ENCODE measurements at regions not wholly inside any gene's neighbourhood (a gene's known extent, or its start where the extent isn't known, plus 50 kb on each side); places are given as distances from the start of the nearest gene placed in this dataset.

DNA sequence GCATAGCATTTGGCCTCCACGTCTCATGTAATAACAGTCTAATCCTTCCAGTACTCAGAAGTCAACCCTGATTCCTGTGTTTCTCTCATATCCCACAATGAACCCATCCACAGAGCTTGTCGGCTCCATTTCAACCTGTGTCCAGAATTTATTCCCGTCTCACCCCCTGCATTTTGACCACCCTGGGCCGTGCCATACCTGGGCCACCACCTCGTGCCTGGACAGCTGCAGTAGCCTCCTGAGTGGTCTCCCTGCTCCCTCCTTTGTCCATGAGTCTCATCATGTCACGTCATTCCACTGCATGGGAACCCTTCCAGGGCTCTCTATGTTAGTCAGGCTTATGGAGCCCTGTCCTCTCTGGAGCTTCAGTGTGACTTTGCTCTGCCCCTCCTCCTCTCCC, 670.6 kb downstream of the PTPRU start:
- Histone ChIP-seq H3K36me3 (ENCODE audit: control insufficient read depth, insufficient read depth, low read length) (no peaks in the 10 kb centered on the region), H3K9me3 (ENCODE audit: control insufficient read depth, low read length) (no peaks in the 10 kb centered on the region), H3K4me3 (ENCODE audit: insufficient read depth, low read depth, low read length, poor library complexity, severe bottlenecking) (no peak overlapping the region), H3K27me3 (replicated peaks; ENCODE audit: control insufficient read depth, insufficient read depth, low read length, poor library complexity, severe bottlenecking) (no peaks in the 10 kb centered on the region), H3K4me1 (ENCODE audit: control insufficient read depth, insufficient read depth, low read length, poor library complexity, severe bottlenecking) (no peaks in the 10 kb centered on the region), H3K27ac (ENCODE audit: insufficient read depth, low read length, poor library complexity, severe bottlenecking) (no peak overlapping the region)
- DNase-seq: no peak

DNA sequence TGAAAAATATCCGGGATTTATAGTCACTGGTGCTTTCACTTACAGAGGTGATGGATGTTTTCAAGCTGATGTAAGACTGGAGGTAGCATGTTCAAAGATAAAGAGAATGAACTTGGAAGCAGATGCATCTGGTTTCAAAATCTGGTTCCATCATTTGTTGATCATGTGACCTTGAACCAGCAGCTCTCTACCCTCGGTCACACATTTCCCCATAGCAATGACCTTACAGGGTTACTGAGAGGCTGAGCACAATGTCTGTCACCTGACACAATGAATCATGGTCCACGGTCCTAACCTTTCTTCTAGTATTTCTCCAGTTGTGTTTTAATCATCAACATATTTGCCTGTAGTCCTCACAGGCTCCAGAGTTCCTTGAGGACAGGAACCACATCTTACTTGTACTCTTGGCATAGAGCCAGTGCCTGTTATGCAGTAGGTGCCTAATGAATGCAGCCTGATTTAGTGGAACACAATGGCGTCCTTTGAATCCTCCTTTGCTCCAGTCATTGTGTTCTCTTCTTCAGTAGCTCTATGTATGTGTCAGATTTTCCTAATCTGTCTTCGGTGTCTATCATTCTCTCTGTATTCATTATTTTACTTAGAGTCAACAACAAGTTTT, 667.3 kb downstream of the PTPRU start:
- Histone ChIP-seq H3K36me3 (ENCODE audit: control insufficient read depth, insufficient read depth, low read length) (no peaks in the 10 kb centered on the region), H3K4me1 (ENCODE audit: control insufficient read depth, insufficient read depth, low read length, poor library complexity, severe bottlenecking) (no peaks in the 10 kb centered on the region), H3K27ac (ENCODE audit: insufficient read depth, low read length, poor library complexity, severe bottlenecking) (no peak overlapping the region), H3K4me3 (ENCODE audit: insufficient read depth, low read depth, low read length, poor library complexity, severe bottlenecking) (no peak overlapping the region), H3K9me3 (ENCODE audit: control insufficient read depth, low read length) (no peaks in the 10 kb centered on the region), H3K27me3 (replicated peaks; ENCODE audit: control insufficient read depth, insufficient read depth, low read length, poor library complexity, severe bottlenecking) (no peaks in the 10 kb centered on the region)
- DNase-seq: no peak

DNA sequence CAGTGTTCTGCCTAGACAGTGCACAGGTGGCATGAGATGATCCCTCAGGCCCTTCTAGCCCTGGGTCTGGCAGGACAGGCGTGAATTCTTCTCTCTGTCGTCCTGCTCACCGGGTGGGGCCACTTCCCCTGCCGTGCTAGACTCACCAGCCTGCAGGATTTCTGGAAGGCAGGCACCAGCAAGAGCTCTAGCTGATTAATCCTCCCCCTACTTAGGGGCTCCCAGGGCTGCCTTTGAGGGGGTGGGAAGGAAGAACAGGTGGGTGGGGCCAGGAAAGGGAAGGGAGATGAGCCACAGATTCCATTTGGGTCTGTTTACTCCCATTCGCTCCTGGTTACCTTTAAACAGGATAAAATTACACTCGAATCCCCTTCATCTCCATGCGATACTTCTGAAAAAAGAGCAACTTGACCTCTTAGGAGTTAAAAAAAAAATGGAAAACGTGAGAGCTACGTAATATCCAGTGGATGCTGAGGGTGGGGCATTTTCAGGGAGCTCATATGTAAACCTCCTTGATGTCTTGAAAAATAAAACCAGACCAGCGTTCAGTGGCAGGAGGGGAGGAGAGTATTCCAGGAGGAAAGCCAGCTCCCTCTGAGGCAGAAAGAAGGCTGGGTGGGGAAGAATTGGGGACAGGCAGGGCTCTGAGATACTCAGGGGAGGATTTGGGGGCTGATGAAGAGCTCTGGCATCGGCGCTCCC, 665.5 kb downstream of the PTPRU start:
- no peak overlapping the region for H3K4me3 ChIP-seq (ENCODE audit: insufficient read depth, low read depth, low read length, poor library complexity, severe bottlenecking)
- H3K4me1 ChIP-seq (ENCODE audit: control insufficient read depth, insufficient read depth, low read length, poor library complexity, severe bottlenecking): no peaks in the 10 kb centered on the region
- H3K27ac ChIP-seq (ENCODE audit: insufficient read depth, low read length, poor library complexity, severe bottlenecking): no peak overlapping the region
- no peaks in the 10 kb centered on the region for H3K27me3 ChIP-seq (replicated peaks; ENCODE audit: control insufficient read depth, insufficient read depth, low read length, poor library complexity, severe bottlenecking)
- no peaks in the 10 kb centered on the region for H3K36me3 ChIP-seq (ENCODE audit: control insufficient read depth, insufficient read depth, low read length)
- DNase-seq: no peak
- no peaks in the 10 kb centered on the region for H3K9me3 ChIP-seq (ENCODE audit: control insufficient read depth, low read length)

DNA sequence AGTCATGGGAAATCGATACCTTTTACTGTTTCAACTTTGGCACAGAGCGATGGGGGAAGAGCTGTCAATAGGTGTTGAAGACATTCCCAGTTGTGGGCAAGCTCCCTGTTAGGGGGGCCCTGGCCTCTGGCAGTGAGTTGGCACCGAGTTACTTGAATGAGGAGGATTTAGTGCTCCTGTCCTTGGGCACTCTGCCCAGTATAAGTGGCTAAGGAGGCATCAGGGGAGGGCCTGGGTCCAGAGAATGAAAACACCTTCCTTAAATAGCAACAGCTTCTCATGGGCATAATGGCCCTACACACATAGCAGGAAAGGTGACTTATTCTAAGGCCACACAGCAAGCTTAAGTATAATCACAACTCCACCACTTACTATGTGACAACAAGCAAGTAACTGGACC, 664.4 kb downstream of the PTPRU start:
- H3K27me3 ChIP-seq (replicated peaks; ENCODE audit: control insufficient read depth, insufficient read depth, low read length, poor library complexity, severe bottlenecking): no peaks in the 10 kb centered on the region
- H3K4me3 ChIP-seq (ENCODE audit: insufficient read depth, low read depth, low read length, poor library complexity, severe bottlenecking): no peak overlapping the region
- no peak overlapping the region for H3K27ac ChIP-seq (ENCODE audit: insufficient read depth, low read length, poor library complexity, severe bottlenecking)
- H3K4me1 ChIP-seq (ENCODE audit: control insufficient read depth, insufficient read depth, low read length, poor library complexity, severe bottlenecking): no peaks in the 10 kb centered on the region
- H3K36me3 ChIP-seq (ENCODE audit: control insufficient read depth, insufficient read depth, low read length): no peaks in the 10 kb centered on the region
- no peaks in the 10 kb centered on the region for H3K9me3 ChIP-seq (ENCODE audit: control insufficient read depth, low read length)
- DNase-seq: no peak

DNA sequence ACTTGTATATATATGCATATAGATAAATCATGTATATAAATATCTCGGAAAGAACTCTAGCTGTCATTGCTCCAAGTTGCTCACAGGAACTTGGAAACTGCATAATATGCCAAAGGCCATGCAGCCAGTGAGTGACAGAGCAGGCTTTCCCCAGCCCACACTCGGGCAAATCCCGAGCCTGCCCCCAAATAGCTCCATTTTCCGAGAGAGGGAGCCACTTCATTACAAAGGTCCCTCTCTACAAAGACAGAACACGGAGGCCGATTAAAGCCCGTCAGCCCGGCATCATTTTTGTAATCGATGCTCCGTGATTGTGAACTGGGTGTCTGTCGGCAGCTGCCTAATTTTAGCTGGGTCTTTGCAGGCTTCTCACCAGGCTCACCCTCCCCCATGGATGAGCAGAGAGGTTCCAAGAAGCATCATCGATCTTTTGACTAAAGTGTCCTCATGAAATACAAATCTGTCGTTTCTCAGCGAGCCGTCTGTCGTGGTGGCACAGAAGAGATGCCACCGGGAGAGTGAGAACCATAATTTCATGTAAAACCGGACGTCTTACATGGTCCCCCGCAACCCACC, 663.9 kb downstream of the PTPRU start:
- Histone ChIP-seq H3K4me3 (ENCODE audit: insufficient read depth, low read depth, low read length, poor library complexity, severe bottlenecking) (no peak overlapping the region), H3K36me3 (ENCODE audit: control insufficient read depth, insufficient read depth, low read length) (no peaks in the 10 kb centered on the region), H3K9me3 (ENCODE audit: control insufficient read depth, low read length) (no peaks in the 10 kb centered on the region), H3K27ac (ENCODE audit: insufficient read depth, low read length, poor library complexity, severe bottlenecking) (no peak overlapping the region), H3K4me1 (ENCODE audit: control insufficient read depth, insufficient read depth, low read length, poor library complexity, severe bottlenecking) (no peaks in the 10 kb centered on the region), H3K27me3 (replicated peaks; ENCODE audit: control insufficient read depth, insufficient read depth, low read length, poor library complexity, severe bottlenecking) (no peaks in the 10 kb centered on the region)
- DNase-seq: no peak

DNA sequence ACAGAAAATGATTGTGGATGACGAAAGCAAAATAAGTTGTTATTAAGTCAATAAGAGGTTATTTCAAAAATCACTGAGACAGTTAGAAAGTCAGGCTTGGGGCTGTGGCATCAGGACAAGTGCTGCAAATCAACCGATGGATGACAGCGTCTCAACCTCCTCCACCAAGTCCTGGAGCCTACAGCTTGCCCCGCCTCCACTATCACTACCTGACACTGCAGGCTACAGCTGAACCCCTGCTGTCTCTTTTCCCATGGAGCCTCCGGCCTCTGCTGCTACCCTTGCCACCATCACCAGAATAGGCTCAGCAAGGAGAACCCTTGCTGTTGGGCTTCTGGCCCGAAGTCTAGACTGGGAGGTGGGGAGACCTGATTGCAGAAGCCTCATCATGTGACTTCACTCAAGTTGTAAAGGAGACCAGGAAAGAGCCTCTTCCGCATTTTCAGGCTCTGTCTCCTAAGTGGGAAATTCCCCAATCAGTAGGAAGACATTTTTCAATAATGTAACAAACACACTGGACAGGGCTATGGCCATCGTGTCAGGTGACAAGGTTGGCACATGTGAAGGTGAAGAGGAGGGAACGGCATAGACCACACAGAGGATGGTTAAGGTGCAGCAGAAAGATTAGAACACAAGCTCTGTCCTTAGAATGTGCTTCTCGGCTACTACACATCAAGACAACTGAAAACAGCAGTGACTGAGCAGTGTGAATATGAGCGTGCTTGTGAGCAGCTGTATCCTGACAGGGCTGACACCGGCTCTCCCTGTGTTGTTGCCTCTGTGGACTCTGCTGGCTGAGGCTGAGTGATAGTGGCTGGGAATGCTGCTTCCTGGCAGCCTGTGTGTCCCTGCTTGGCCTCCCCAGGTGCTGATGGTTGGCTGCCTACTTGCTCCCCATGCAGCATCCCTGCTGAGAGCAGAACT, 660.7 kb downstream of the PTPRU start:
- no peak overlapping the region for H3K27ac ChIP-seq (ENCODE audit: insufficient read depth, low read length, poor library complexity, severe bottlenecking)
- H3K4me1 ChIP-seq (ENCODE audit: control insufficient read depth, insufficient read depth, low read length, poor library complexity, severe bottlenecking): no peaks in the 10 kb centered on the region
- DNase-seq: no peak
- no peaks in the 10 kb centered on the region for H3K36me3 ChIP-seq (ENCODE audit: control insufficient read depth, insufficient read depth, low read length)
- no peaks in the 10 kb centered on the region for H3K27me3 ChIP-seq (replicated peaks; ENCODE audit: control insufficient read depth, insufficient read depth, low read length, poor library complexity, severe bottlenecking)
- H3K4me3 ChIP-seq (ENCODE audit: insufficient read depth, low read depth, low read length, poor library complexity, severe bottlenecking): no peak overlapping the region
- H3K9me3 ChIP-seq (ENCODE audit: control insufficient read depth, low read length): no peaks in the 10 kb centered on the region

DNA sequence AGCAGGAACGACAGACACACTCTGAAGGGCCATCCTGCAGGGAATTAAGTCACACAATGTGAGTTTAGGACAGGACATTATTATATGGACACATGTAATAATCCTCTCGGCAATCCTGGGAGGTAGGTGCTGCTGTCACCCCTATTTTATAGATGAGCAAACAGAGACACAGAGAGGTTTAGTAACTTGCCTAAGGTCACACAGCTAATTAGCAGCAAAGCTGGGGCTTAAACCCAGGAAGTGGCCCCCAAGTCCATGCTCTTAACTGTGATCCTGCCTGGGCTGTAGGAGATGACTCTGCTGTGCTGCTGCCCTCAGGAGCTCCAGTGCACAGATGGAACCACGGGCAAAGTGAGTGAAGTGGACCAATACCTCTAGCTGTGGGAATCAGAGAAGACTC, 660.0 kb downstream of the PTPRU start:
- H3K27me3 ChIP-seq (replicated peaks; ENCODE audit: control insufficient read depth, insufficient read depth, low read length, poor library complexity, severe bottlenecking): no peaks in the 10 kb centered on the region
- DNase-seq: no peak

DNA sequence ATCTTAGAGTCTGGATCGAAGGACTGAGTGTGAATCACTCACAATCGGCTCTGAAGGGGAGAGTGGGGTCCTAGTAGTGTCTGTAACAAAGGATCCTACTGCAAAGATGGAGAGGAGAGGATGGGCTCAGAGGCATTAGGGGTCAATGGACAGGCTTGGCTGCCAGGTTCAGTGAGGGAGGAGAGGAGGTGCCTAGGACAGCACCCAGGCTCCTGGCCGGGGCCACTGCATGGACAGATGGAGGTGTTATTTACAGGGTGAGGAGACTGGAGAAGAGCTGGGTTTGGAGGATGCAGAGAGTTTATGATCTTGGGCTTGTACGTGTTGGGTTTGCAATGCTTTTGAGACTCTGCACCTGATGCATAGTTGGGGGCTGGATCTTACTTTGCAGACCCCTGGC, 658.9 kb downstream of the PTPRU start:
- Histone ChIP-seq H3K27me3 (replicated peaks; ENCODE audit: control insufficient read depth, insufficient read depth, low read length, poor library complexity, severe bottlenecking) (no peaks in the 10 kb centered on the region), H3K4me1 (ENCODE audit: control insufficient read depth, insufficient read depth, low read length, poor library complexity, severe bottlenecking) (no peaks in the 10 kb centered on the region), H3K27ac (ENCODE audit: insufficient read depth, low read length, poor library complexity, severe bottlenecking) (no peak overlapping the region), H3K4me3 (ENCODE audit: insufficient read depth, low read depth, low read length, poor library complexity, severe bottlenecking) (no peak overlapping the region), H3K36me3 (ENCODE audit: control insufficient read depth, insufficient read depth, low read length) (no peaks in the 10 kb centered on the region), H3K9me3 (ENCODE audit: control insufficient read depth, low read length) (no peaks in the 10 kb centered on the region)
- DNase-seq: no peak

More for the DNA sequence above, 660.0 kb downstream of the PTPRU start:
- H3K36me3 ChIP-seq (ENCODE audit: control insufficient read depth, insufficient read depth, low read length): no peaks in the 10 kb centered on the region
- H3K4me1 ChIP-seq (ENCODE audit: control insufficient read depth, insufficient read depth, low read length, poor library complexity, severe bottlenecking): no peaks in the 10 kb centered on the region
- H3K9me3 ChIP-seq (ENCODE audit: control insufficient read depth, low read length): no peaks in the 10 kb centered on the region
- no peak overlapping the region for H3K27ac ChIP-seq (ENCODE audit: insufficient read depth, low read length, poor library complexity, severe bottlenecking)
- H3K4me3 ChIP-seq (ENCODE audit: insufficient read depth, low read depth, low read length, poor library complexity, severe bottlenecking): no peak overlapping the region

DNA sequence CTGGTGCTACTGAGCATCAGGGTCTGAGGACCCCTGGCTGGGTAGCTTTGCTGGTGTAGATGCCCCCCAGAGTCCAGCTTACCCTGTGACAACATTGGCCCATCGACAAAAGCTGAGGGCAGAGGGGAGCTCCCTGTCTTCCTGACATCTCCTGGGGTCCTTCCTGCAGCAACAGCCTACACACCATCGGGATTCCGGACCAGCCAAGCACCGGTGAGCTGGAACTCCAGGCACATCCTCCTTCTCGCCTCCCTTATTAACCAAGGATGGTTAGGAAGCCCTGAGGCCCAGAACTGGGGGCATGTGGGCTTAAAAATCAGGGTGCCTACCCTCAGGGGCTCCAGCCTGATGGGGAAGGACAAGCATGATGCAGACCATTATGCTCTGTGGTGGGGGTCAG, 658.0 kb downstream of the PTPRU start:
- H3K27me3 ChIP-seq (replicated peaks; ENCODE audit: control insufficient read depth, insufficient read depth, low read length, poor library complexity, severe bottlenecking): no peaks in the 10 kb centered on the region
- H3K27ac ChIP-seq (ENCODE audit: insufficient read depth, low read length, poor library complexity, severe bottlenecking): no peak overlapping the region
- H3K36me3 ChIP-seq (ENCODE audit: control insufficient read depth, insufficient read depth, low read length): no peaks in the 10 kb centered on the region

More for the DNA sequence above, 658.0 kb downstream of the PTPRU start:
- DNase-seq: no peak
- no peaks in the 10 kb centered on the region for H3K9me3 ChIP-seq (ENCODE audit: control insufficient read depth, low read length)
- H3K4me1 ChIP-seq (ENCODE audit: control insufficient read depth, insufficient read depth, low read length, poor library complexity, severe bottlenecking): no peaks in the 10 kb centered on the region
- H3K4me3 ChIP-seq (ENCODE audit: insufficient read depth, low read depth, low read length, poor library complexity, severe bottlenecking): no peak overlapping the region
